HG02870 (cell line): ENCODE measurements at regions not wholly inside any gene's neighbourhood (a gene's known extent, or its start where the extent isn't known, plus 50 kb on each side); places are given as distances from the start of the nearest gene placed in this dataset.

Source experiments
- ATAC-seq: cut with Tn5 transposase; IDR thresholded peaks from one replicate; pipeline ENCODE4 v1.9.1; 2021; ENCODE audit warnings: mild to moderate bottlenecking, moderate library complexity; ENCODE audit not compliant: unreplicated experiment

DNA sequence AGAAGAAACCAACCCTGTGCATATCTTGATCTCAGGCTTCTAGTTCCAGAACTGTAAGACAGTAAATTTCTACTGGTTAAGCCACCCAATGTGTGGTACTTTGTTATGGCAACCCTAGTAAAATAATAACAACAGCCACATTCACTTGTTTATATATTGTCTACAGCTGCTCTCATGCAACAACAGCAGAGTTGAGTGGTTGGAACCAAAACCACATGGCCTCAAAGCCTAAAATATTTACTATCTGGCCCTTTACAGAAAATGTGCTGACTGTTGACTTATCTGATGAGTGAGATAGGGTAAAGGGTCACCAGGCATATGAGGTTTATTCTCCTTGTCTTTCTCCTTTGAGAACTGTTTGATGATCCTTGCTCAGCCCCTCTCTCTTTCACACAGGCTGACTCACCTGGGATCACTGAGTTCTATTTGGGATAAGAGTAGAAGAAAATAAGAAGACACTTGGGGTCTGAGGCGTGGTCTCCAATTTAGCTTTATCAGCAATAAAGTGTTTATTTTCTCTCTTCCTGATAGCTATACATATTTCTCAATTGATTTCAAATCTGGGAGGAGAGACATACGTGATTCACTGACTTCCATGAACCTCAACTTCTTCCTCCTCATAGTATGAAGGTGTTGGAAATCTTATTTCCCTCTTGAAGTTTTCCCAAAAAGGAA lies 227.5 kb upstream of the STARD13 start:
- no peak for ATAC-seq

DNA sequence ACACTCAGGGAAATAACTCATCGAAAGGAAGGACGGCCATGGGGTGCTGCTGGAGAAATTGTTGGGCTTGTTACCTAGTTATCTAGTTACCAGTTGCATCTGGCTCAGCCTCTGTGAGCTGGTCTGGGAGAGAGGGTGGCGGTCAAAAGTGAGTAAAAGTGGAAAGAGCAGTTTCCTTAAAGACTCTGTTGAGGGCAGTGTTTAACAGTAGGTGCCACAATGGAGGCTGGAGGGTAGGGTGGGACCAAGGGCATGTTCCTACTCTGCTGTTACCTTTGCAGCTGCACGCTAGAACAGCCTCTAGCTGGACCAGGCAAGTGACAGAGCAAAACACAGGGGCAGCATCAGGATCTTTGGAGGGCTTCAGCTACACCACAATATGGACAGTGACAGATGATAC lies 228.8 kb upstream of the STARD13 start:
- no peak for ATAC-seq

DNA sequence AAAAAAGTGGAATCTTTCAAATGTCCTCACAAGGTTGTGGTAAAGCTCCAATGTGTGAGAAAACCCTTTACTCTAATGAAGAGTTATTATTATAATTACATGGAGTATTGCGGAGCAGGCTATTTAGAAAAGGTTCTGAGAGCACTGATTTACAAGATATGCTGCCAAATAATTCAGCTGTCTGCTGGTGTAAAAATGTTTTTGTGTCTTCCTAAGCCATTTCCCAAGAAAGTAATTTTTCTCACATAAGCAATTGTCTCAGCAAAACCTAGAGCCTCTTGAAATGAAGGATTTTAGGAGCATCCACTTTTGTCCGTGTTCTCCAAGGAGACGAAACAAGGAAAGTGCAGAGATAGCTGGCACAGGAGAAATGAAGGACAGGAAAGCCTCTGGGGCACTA lies 229.6 kb upstream of the STARD13 start:
- ATAC-seq = no peak

DNA sequence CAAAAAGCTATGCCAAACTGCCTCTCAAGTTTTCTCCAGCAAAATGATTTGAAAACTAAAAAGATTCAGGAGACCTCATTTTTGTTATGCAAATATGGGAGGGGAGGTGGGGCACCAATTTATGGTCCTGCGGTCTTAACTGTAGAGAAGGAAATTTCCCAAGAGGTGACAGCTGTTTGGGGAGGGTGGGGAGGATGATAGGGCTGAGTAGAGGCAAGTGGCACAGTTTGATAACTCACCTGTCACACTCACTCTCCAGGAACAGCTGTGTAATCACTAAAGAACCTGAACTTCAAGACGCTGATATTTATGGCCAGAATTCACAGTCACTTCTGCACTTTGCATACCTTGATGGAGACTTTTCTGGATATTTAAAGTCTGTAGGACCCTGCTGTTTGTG lies 232.9 kb upstream of the STARD13 start:
- no peak for ATAC-seq

DNA sequence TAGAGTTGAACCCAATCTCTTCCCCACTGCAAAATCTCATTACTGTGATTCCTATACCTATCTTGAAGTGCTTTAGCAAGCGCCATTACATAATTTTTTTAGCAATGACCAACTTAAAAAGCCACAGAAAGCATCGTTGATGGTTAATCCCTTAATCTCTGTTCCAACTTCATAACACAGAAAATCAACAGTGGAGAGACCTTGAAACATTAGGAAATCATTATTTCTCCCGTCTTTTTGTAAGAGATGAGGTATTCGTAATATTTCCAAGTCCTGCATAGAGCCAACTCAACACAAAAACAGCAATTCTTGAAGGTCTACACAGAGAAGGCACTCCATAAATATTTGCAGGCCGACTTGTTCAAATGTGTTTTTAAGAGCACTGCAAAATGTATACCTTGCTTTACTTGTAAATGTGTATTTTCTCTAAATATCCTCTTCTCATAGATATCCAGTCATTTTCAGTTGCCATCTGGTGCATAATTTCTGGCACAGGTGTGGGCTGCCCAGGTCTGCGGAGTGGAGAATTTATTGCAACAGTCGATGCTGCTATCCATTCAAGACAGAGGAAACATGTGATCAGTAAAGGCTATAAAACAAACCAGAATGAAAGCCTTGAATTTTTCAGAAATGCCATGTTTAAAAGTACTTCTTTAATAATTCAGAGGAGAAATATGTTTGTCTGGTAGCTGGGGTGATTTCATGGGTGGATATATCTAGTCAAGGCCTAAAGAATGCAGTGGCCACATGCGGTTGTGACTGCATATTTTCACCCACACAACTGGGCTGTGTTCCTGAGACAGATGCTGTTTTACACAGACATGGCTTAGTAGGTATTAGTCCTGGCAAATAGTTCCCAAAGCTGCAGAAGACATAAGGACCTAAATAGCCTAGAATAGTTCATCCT lies 234.3 kb upstream of the STARD13 start:
- ATAC-seq = no peak

DNA sequence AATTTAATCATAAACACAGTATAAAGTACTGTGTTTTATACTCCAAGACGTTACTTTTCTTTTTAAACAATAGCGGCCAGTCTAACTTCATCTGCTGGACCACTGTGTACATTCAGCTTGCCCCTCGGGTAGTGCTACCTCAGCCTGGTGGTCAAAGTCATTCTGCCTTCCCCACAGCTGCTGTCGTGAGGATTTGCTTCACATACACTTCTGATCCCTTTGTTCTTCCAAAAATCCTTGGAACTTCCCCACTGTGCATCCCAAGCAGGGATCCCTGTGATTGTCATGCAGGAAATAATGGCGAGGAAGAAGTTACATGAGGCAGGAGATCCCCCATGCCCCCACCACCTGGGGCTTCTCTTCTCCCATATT lies 234.9 kb upstream of the STARD13 start:
- ATAC-seq = no peak

DNA sequence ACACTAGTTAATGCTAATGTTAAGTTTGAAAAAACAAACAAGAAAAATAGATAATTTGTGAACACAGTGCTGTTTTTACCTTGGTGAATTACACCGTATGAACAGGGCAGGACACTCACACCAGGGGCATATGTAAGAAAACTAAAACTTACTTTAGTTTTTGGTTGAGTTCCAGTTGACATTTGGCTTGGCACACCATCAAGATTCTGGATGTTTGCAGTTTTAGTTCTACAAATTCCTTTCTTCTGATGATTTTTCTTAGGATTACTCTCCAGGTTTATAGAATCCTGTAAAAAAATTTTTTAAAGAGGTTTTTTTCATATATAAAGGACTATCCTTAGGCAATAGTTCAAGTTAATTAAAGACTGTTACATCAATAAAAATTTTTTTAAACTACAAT lies 238.5 kb upstream of the STARD13 start:
- ATAC-seq = no peak

DNA sequence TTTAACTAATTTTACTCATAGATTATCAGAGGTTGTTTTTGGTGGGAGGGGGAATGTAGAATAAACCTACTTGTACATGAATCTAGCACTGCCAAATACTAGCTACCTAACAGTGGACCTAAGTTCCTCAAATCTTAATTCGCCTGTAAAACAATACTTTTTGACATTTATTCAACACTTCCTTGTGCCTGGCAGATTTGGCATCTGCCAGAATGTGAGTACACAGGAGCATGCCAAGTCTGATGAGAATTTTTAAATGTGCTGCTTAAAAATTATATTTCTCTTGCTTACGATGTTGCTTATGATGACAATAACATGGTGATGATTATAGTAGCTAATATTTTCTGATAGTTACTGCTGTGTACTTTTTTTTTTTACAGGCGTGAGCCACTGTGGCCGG lies 240.2 kb upstream of the STARD13 start:
- no peak for ATAC-seq

DNA sequence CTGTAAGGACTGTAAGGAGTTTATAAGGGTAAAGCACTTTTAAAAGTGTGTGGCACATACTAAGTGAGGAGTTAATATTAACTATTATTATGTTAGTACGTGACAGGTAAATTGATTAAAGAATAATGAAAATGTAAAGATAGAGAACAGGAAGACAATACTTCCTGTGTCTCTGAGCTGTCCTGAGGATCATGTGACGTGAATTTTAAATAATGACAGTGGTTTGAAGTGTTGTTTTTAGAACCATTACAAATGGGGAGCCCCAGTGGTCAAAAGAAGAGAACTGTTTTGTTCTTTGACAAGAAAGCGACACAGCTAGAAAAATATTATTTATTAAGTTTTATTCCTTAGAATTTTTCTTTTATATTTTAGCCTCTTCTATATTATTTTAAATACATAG lies 241.2 kb upstream of the STARD13 start:
- ATAC-seq = no peak

DNA sequence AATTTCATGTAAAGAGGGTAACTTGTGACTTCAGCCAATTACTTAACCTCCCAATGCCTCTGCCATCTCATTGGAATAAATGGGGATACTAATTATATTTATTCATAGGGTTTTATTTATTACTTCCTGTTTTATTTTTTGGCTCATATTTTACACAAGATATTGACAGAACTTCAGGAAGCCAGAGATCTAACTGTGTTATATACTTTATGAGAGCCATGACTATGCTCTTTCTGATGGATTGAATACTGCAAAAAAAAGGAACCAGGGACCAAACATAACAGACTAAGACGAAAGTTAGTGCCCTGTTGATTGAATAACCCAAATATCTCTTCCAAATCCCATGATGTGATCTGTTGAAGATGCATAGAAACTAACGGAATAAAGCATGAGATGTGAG lies 243.3 kb upstream of the STARD13 start:
- no peak for ATAC-seq

DNA sequence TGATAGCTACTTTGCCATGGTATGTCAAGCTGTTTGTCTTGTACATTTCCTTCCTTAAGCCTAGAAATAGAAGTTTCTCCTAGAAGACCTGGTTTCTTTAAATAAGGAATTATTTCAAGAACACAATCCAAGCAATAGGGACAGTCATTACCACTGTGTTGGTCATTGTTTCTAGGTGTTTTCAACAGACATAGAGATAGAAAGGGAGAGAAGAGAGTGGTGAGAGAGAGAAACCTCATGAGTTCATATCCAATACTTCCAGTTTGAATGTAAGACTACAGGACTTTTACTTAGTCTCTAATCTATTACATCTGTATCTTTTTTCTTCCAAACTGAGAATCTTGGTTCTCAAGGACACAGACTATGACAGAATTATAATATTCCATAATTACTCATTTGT lies 245.9 kb upstream of the STARD13 start:
- no peak for ATAC-seq

DNA sequence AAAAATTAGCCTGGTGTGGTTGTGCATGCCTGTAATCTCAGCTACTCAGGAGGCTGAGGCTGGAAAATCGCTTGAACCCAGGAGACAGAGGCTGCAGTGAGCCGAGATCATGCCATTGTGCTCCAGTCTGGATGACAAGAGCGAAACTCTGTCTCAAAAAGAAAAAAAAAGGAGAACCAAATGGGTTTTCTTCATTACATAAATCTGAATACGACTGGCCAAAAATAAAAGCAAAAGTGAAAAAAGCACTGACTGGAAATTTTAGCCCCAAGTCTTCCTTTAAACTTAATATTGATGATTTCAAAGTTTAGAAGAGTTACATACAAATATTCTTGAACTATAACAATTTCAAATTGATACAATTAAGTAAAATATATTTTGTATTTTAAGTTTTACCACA lies 249.5 kb upstream of the STARD13 start:
- ATAC-seq = no peak

DNA sequence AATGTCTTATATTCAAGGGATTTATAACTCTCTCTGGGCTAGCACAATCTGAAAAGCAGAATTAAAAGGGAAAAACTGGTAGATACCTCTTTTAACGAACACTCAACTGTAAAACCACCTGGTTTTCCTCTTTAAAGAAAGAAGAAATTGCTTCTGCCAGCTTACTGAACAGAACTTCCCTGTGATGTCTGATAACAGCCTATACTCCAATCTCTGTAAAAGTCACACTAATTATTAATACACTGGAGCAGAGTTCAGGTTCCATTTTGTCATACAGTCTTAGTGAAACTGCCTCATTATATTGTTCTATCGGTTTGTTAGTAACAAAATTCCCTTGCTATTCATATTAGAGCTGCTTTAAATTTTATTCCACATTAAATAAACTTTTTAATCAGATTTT lies 251.0 kb upstream of the STARD13 start:
- no peak for ATAC-seq

DNA sequence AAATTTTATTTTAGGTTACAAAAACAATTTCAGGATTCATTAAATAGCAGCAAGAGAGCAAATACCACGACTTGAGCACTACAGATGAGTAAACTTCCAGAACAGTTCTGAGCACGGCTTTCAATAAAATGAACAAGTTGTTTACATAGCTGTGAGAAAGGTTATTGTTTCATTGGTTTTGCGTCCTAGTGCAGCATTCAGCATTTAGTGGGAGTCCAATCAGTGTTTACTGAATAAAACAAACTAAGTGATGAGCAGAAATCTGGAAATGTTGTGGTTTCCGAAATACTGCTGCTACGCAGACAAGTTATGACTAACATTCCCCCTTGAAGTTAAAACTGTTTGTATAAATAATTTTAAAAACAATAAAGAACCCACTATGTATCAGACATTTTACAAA lies 251.5 kb upstream of the STARD13 start:
- ATAC-seq = no peak

DNA sequence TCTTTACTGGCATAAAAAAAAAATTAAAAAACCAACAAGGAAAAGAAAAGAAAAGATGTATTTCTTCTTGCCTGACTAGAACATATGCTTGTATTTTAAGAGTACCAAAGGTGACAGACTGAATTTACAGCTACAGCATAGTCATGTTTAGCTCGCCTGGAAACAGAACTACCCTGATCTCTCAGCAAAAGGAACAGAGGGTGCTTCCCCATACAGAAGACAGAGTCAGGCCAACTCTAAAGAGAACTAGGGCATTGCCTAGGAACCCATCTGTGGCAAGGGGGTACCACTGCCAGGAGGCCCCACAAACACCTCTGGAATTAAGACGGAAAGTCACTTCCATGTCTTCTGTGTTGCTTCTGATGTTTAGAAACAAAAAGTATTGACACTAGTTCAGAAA lies 252.1 kb upstream of the STARD13 start:
- ATAC-seq = peak; percentile 28

DNA sequence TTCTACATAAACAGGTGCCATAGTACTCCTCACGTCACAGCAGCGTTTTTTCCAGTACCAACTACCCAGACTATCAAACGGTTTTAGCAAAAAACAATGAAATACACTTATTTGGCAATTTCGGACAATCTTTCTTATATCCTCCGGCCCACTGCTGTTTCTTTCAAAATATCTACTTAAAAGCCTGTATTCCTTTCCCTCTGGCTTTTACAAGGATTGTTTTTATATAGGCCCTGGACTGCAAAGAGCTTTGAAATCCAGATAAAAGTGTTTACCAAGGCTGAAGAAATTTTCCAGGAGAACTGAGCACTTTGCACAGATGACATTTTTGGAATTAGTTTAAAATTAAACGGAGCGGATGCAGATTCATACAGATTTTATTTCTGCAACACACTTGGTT lies 255.9 kb upstream of the STARD13 start:
- ATAC-seq = no peak

DNA sequence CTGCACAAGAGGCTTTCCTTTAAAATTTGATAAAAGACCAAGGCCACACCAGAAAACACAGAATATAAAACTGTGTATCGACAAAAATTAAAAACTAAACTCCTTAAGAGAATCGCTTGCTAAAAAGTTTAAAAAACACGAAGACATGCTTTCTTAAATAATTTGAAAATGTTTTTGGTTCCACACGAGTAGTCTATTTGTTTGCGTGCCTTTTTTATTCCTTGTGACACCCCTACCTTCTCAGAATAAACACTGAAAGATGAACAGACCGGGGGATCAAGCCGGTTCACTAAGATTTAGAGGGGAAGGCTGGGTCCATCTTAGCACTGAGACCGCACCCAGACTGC lies 256.4 kb upstream of the STARD13 start:
- ATAC-seq = no peak

DNA sequence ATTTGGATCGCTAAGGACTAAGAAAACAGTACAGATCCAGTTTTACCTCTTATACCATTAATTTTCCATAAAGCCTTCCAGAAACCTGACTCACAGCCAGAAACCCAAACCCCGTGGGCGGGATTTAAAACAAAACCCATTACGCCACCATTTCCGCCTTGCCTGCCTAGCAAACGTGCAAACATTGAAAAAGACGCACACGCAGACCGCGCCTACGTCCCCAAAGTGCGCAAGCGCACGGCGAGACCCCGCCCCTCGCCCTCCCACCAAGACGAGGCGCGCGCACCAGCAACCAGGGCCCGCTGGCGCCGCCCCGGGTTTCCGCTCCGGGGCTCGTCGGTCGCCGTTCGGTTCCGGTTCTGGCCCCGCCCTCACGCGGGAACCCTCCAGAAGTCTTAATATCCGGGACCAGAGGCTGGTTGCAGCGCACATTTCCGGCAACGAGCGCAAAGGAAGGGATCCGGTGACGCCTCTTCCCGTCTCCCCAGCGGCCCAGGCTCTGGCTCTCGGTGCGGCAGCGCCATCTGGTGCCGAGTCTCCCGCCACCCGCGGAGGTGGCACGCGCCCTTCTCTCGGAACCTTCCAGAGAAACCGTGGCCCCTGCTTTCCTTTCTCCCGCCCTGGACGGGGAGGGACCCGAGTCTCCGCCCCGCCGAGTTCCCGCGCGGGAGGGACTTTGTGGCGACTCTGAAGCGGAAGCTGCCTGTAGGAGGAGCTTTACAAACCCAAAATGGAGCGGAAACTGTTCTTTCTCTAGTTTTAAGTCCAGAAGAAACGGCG lies 256.9 kb upstream of the STARD13 start:
- ATAC-seq = peak; percentile 75

DNA sequence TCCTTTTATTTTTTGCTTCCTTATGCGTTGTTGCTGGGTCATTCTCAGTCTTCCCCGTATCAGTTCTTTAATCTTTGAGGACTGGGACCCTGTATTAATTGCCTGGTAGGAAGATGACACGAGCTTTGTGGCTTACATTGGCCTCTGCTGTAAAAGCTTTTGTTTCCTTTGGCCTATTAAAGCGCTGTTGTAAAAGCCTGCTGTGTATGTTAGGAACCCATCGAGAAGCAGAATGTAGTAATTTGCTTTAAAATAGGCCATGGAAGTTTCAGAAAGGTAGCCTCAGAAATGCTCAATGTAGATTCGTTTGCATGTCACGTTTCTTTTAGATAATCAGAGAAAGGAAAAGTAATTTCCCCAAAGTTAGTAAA lies 257.5 kb upstream of the STARD13 start:
- ATAC-seq = peak; percentile 7

DNA sequence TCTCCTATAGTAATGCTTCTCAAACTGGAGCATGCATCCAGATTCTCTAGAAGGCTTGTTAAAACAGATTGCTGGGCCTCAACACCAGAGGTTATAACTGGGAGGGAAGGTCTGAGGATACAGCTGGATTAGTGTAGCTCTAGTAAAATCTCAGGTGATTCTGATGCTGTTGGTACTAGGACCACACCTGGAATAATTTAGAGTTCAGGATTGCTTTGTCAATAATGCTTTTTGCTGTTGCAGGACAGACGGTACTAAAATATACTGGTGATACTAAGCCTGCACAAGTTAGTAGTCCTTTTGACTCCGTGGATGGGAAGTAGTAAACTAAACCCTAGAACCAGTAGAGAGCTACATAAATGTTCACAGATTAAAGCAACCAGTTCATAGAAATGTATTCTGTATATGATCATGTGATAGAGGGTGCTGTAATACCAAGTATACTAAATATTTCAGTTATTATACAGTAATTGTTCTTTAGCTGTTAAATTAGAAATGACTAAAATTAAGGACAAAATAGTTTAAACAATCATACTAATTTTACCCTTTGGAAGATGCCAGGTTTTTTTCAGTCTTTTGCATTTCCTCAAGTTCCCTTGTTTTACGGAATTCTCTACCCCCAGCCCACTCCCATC lies 258.2 kb upstream of the STARD13 start:
- no peak for ATAC-seq

DNA sequence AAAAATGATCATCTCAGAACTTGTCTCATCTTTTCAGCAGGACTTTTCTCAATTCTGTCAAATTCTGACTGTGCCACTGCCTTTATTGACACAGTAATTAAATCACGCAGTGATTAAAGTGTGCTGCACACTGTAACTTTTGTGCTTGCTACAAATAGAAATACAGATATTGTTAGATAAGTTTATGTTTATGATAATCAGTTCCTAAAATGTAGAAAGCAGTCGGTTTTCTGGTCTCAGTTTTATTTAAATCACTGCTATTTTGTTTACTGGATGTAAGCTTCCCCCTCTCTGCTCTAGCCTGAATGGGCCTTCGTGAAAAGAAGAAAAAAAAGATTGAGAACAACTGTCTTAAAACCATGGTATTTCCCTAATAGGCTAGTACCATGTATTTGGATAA lies 258.8 kb upstream of the STARD13 start:
- no peak for ATAC-seq
